WERI-Rb-1 (cell line): ENCODE measurements at regions not wholly inside any gene's neighbourhood (a gene's known extent, or its start where the extent isn't known, plus 50 kb on each side); places are given as distances from the start of the nearest gene placed in this dataset.
A peak's percentile ranks its signal among the peaks of the same experiment; 100 is the strongest.

ENCODE experiments used
- DNase-seq: peaks from one replicate; pipeline ENCODE4 v3.0.0-alpha.2; 2020
- H3K27ac ChIP-seq: fragments of 250-450 bp; sonication (Bioruptor Pico); 2 replicates; pipeline ENCODE4 v1.5.1; 2020; ENCODE audit warnings: mild to moderate bottlenecking, moderate library complexity
- H3K27me3 ChIP-seq: fragments of 250-450 bp; sonication (Bioruptor Pico); 2 replicates; pipeline ENCODE4 v1.5.1; 2021; ENCODE audit warnings: mild to moderate bottlenecking, low read depth, moderate library complexity; ENCODE audit not compliant: insufficient read depth, severe bottlenecking
- H3K36me3 ChIP-seq: fragments of 250-450 bp; sonication (Bioruptor Pico); 2 replicates; pipeline ENCODE4 v1.5.1; 2020; ENCODE audit warnings: mild to moderate bottlenecking, moderate library complexity
- H3K4me3 ChIP-seq: 2 replicates; pipeline ENCODE4 v1.5.1; 2011; ENCODE audit warnings: low read depth, mild to moderate bottlenecking, control low read depth, low read length
- H3K9me3 ChIP-seq: fragments of 250-450 bp; sonication (Bioruptor Pico); 2 replicates; pipeline ENCODE4 v1.5.1; 2021; ENCODE audit warnings: mild to moderate bottlenecking, moderate library complexity; ENCODE audit not compliant: severe bottlenecking
- CTCF ChIP-seq: IDR thresholded peaks from 2 replicates; pipeline ENCODE4 v1.5.1; 2011; ENCODE audit warnings: low read depth, mild to moderate bottlenecking, control low read depth, inconsistent platforms, low read length

GRCh38 chrX:151476604-151477303 is 79.7 kb downstream of the VMA21 start:
- no peak for DNase-seq
- Histone ChIP-seq H3K27ac (no peak overlapping the region), H3K36me3 (no peaks in the 10 kb centered on the region), H3K27me3 (peaks cover 8% of the 10 kb centered on the region), H3K9me3 (no peaks in the 10 kb centered on the region), H3K4me3 (no peak overlapping the region)
- TF ChIP-seq CTCF: no peak

- TF ChIP-seq CTCF: no peak
Observed at GRCh38 chrX:151478058-151478457, 81.1 kb downstream of the VMA21 start.

GRCh38 chrX:151488677-151489076 is 74.8 kb upstream of the PASD1 start:
- Histone ChIP-seq H3K27me3 (no peaks in the 10 kb centered on the region), H3K36me3 (no peaks in the 10 kb centered on the region), H3K27ac (no peak overlapping the region), H3K9me3 (no peaks in the 10 kb centered on the region), H3K4me3 (no peak overlapping the region)
- peak; percentile 81 for TF ChIP-seq CTCF
- DNase-seq: peak; percentile 27

More at GRCh38 chrX:151478058-151478457, 81.1 kb downstream of the VMA21 start:
- H3K36me3 ChIP-seq: no peaks in the 10 kb centered on the region
- DNase-seq: no peak
- no peak overlapping the region for H3K27ac ChIP-seq
- H3K27me3 ChIP-seq: peaks cover 3% of the 10 kb centered on the region
- no peaks in the 10 kb centered on the region for H3K9me3 ChIP-seq
- H3K4me3 ChIP-seq: no peak overlapping the region

- DNase-seq: peak; percentile 82
- H3K36me3 ChIP-seq: no peaks in the 10 kb centered on the region
- H3K4me3 ChIP-seq: no peak overlapping the region
- peak; percentile 74 for TF ChIP-seq CTCF
- no peak overlapping the region for H3K27ac ChIP-seq
- H3K27me3 ChIP-seq: no peaks in the 10 kb centered on the region
- no peaks in the 10 kb centered on the region for H3K9me3 ChIP-seq
Observed at GRCh38 chrX:151505796-151506195, 57.7 kb upstream of the PASD1 start.

GRCh38 chrX:151510203-151510602 is 53.3 kb upstream of the PASD1 start:
- TF ChIP-seq CTCF: no peak
- Histone ChIP-seq H3K4me3 (peak overlapping the region; percentile 11; the same call in 1 of the 2 replicates), H3K27ac (peak overlapping the region; percentile 62), H3K27me3 (no peaks in the 10 kb centered on the region), H3K9me3 (peaks cover under 1% of the 10 kb centered on the region), H3K36me3 (no peaks in the 10 kb centered on the region)
- peak; percentile 85 for DNase-seq

GRCh38 chrX:151513472-151513871 is 50.0 kb upstream of the PASD1 start:
- Histone ChIP-seq H3K27ac (peak overlapping the region; percentile 82), H3K4me3 (0 out of 2 replicates have a peak overlapping the region, but pooled peaks have one; percentile 7), H3K9me3 (peaks cover 3% of the 10 kb centered on the region), H3K27me3 (no peaks in the 10 kb centered on the region), H3K36me3 (no peaks in the 10 kb centered on the region)
- peak; percentile 54 for DNase-seq
- no peak for TF ChIP-seq CTCF
